COLO829 (cell line): ENCODE measurements at regions not wholly inside any gene's neighbourhood (a gene's known extent, or its start where the extent isn't known, plus 50 kb on each side); places are given as distances from the start of the nearest gene placed in this dataset.
"Not testable (repeated sequence)": the region's sequence is repeated elsewhere in the genome, so short reads cannot be mapped to it uniquely, and the experiment has no call there.

ENCODE experiments used
- DNase-seq: peaks from one replicate; pipeline ENCODE4 v3.0.0; 2012; ENCODE audit warnings: low spot score

- DNase-seq: no peak
Observed at GRCh38 chr2:47652061-47652690, 81.4 kb upstream of the KCNK12 start.

- no peak for DNase-seq
Observed at GRCh38 chr2:47651296-47651695, 80.5 kb upstream of the KCNK12 start.

- DNase-seq: no peak
Observed at GRCh38 chr2:47650001-47650535, 79.3 kb upstream of the KCNK12 start.

- no peak for DNase-seq
Observed at GRCh38 chr2:47645246-47645645, 74.5 kb upstream of the KCNK12 start.

GRCh38 chr2:47644351-47644750 is 73.6 kb upstream of the KCNK12 start:
- no peak for DNase-seq

- DNase-seq: no peak
Observed at GRCh38 chr2:47641366-47641765, 70.6 kb upstream of the KCNK12 start.

GRCh38 chr2:47640356-47640755 is 69.6 kb upstream of the KCNK12 start:
- no peak for DNase-seq

GRCh38 chr2:47639467-47639866 is 68.7 kb upstream of the KCNK12 start:
- DNase-seq: no peak

GRCh38 chr2:47638430-47638829 is 67.6 kb upstream of the KCNK12 start:
- DNase-seq: no peak

- DNase-seq: no peak
Observed at GRCh38 chr2:47636596-47637264, 65.9 kb upstream of the KCNK12 start.

- DNase-seq: no peak
Observed at GRCh38 chr2:47636176-47636575, 65.4 kb upstream of the KCNK12 start.

- no peak for DNase-seq
Observed at GRCh38 chr2:47632754-47633153, 62.0 kb upstream of the KCNK12 start.

GRCh38 chr2:47631792-47632398 is 61.1 kb upstream of the KCNK12 start:
- peak; percentile 65 for DNase-seq

- no peak for DNase-seq
Observed at GRCh38 chr2:47631306-47631705, 60.5 kb upstream of the KCNK12 start.

GRCh38 chr2:47629501-47630460 is 59.0 kb upstream of the KCNK12 start:
- DNase-seq: no peak

GRCh38 chr2:47628904-47629303 is 58.1 kb upstream of the KCNK12 start:
- DNase-seq: no peak

- DNase-seq: no peak
Observed at GRCh38 chr2:47626664-47627063, 55.9 kb upstream of the KCNK12 start.

- not testable (repeated sequence) for DNase-seq
Observed at GRCh38 chr2:47623140-47623539, 52.4 kb upstream of the KCNK12 start.

GRCh38 chr2:47620770-47621437 is 50.1 kb upstream of the KCNK12 start:
- no peak for DNase-seq
